Thyroid gland (tissue), 4 donors: ENCODE measurements at regions not wholly inside any gene's neighbourhood (a gene's known extent, or its start where the extent isn't known, plus 50 kb on each side); places are given as distances from the start of the nearest gene placed in this dataset.

Experiments used
- CTCF ChIP-seq, 6 experiments: fragments of 200-600 bp in 3 of 6; fragments of 450-650 bp in 3 of 6; sonication (generic) in 3 of 6; IDR thresholded peaks; one replicate each; pipeline ENCODE4 v1.5.1; 2016 to 2019; ENCODE audit warnings: antibody characterized with exemption in 6 of 6, mild to moderate bottlenecking in 2 of 6, inconsistent platforms in 1 of 6, moderate library complexity in 1 of 6
- POLR2A ChIP-seq, 2 donors: fragments of 450-650 bp; IDR thresholded peaks; one replicate each; pipeline ENCODE4 v1.6.1; 2017; ENCODE audit warnings: antibody characterized with exemption in 2 of 2, mild to moderate bottlenecking in 2 of 2, moderate library complexity in 1 of 2

- TF ChIP-seq CTCF (IDR thresholded peaks at IDR 0.05) (no peak), POLR2A (IDR thresholded peaks at IDR 0.05) (no peak)
Measured at GRCh38 chr1:215477632-215478031, 89.5 kb upstream of the KCTD3 start.
